Astrocyte of the cerebellum (primary cell): ENCODE measurements at regions not wholly inside any gene's neighbourhood (a gene's known extent, or its start where the extent isn't known, plus 50 kb on each side); places are given as distances from the start of the nearest gene placed in this dataset.
"Not testable (repeated sequence)": the region's sequence is repeated elsewhere in the genome, so short reads cannot be mapped to it uniquely, and the experiment has no call there.

ENCODE experiments used
- DNase-seq: peaks from one replicate; pipeline ENCODE4 v3.0.0-alpha.2; 2011; ENCODE audit warnings: low read depth
- H3K4me3 ChIP-seq: 2 replicates; pipeline ENCODE4 v1.5.1; 2011; ENCODE audit warnings: mild to moderate bottlenecking, low read depth, low read length, moderate library complexity
- in situ Hi-C: cut with HindIII; loops from 2 replicates; pipeline ENCODE4 v1.10.0; 2017; ENCODE audit warnings: low sequenced_read_pairs
- TF ChIP-seq, protein P1 (sequence below): IDR thresholded peaks from 2 replicates; pipeline ENCODE4 v1.5.1; 2012; ENCODE audit warnings: low read length, low read depth, moderate library complexity, mild to moderate bottlenecking; ENCODE audit errors: missing control alignments

DNA sequence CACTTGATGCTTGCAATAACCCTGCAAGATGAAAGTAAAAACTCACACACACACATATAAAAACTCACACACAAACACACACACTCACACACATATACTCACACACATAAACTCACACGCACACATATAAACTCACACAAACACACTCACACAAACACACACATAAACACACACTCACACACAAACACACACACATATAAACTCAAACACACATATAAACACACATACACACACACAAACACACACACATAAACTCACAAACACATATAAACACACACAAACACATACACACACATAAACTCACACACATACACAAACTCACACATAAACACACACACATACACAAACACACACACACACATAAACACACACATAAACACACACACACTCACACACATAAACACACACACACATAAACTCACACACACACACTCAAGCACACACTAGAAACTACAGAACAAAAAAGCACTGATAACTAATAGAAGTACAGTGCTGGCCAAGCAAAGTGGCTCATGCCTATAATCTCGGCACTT, 117.7 kb upstream of the TEKT4 start:
- in situ Hi-C loops, result no loop called here
- DNase-seq, result no peak
- TF ChIP-seq, protein P1, sequence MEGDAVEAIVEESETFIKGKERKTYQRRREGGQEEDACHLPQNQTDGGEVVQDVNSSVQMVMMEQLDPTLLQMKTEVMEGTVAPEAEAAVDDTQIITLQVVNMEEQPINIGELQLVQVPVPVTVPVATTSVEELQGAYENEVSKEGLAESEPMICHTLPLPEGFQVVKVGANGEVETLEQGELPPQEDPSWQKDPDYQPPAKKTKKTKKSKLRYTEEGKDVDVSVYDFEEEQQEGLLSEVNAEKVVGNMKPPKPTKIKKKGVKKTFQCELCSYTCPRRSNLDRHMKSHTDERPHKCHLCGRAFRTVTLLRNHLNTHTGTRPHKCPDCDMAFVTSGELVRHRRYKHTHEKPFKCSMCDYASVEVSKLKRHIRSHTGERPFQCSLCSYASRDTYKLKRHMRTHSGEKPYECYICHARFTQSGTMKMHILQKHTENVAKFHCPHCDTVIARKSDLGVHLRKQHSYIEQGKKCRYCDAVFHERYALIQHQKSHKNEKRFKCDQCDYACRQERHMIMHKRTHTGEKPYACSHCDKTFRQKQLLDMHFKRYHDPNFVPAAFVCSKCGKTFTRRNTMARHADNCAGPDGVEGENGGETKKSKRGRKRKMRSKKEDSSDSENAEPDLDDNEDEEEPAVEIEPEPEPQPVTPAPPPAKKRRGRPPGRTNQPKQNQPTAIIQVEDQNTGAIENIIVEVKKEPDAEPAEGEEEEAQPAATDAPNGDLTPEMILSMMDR, result no peak
- no peak overlapping the region for H3K4me3 ChIP-seq

DNA sequence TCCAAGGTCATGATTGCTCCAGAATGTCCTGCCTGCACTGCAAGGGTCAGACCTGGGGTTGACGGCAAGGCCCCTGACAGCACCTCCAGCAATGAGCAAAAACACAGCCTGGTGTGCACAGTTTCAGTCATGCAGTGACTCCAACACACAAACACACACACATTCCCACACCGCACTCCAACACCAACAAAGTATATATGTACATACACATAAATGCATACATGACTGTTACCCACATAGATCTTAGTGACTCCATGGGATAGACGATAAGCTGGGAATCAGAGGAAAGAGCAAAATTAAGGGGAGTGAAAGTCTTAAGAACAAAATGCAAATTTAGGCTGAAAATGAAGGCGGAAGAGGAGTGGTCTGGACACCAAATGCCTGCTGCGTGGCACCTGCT, 112.7 kb upstream of the TEKT4 start:
- DNase-seq, result no peak
- TF ChIP-seq, protein P1, result no peak
- no peak overlapping the region for H3K4me3 ChIP-seq
- in situ Hi-C loops, result no loop called here

GRCh38 chr2:94759211-94759610, 112.0 kb upstream of the TEKT4 start:
- TF ChIP-seq, protein P1, result no peak
- DNase-seq, result no peak
- in situ Hi-C loops, result no loop called here
- H3K4me3 ChIP-seq, result no peak overlapping the region

DNA sequence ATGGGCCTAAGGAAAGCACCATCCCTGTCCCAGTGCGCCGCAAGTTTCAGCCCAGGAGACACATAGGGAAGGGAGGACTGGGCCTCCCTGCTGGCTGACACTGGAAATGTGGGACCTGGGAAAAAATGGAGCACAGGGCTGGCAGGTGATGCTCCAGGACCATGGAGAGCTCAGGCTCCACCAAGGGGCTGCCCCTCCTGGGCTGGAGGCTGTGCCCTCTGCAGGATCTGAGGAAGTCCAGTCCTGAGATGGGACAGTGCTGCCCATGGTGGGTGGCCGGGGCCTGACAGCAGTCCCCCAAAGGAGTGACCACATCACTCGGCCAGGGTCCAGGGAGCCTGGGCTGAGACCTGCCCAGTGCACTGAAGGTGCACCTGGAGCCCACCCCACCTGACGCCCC, 108.6 kb upstream of the TEKT4 start:
- H3K4me3 ChIP-seq, result no peak overlapping the region
- no peak for DNase-seq
- TF ChIP-seq, protein P1, result no peak
- in situ Hi-C loops, result no loop called here

DNA sequence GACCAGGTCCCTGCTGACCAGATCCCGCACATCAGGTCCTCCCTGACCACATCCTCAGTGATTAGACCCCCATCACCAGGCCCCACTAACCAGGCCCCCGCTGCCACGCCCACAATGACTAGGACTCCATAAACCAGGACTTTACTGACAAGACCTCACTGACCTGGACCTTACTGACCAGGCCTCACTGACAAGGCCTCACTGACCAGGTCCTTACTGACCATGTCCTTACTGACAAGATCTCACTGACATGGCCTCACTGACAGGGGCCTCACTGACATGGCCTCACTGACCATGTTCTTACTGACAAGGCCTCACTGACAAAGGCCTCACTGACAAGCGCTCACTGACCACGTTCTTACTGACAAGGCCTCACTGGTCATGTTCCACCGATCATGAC, 107.9 kb upstream of the TEKT4 start:
- in situ Hi-C loops, result no loop called here
- no peak for DNase-seq
- H3K4me3 ChIP-seq, result no peak overlapping the region
- TF ChIP-seq, protein P1, result no peak

- H3K4me3 ChIP-seq, DNase-seq, in situ Hi-C loops: not testable (repeated sequence)
These were observed 106.9 kb upstream of the TEKT4 start for GRCh38 chr2:94764331-94764730.

GRCh38 chr2:94767336-94767735, 103.9 kb upstream of the TEKT4 start:
- in situ Hi-C loops, result no loop called here
- no peak overlapping the region for H3K4me3 ChIP-seq
- no peak for DNase-seq
- TF ChIP-seq, protein P1, result no peak
